ENCODE measurements at regions not wholly inside any gene's neighbourhood (a gene's known extent, or its start where the extent isn't known, plus 50 kb on each side); places are given as distances from the start of the nearest gene placed in this dataset.

GRCh38 chr6:71412559-71413140 is 124.0 kb downstream of the OGFRL1 start:
- H3K36me3 ChIP-seq, result peaks cover 0 to 22% of the 10 kb centered on the region in 2 donors
- H3K27me3 ChIP-seq, result no peaks in the 10 kb centered on the region
- intact Hi-C loops (cut with DNase I; ENCODE audit: low total_unique reads), result no loop called here
- peaks cover 73 to 78% of the 10 kb centered on the region in 2 donors for H3K4me1 ChIP-seq
- in situ Hi-C loops (cut with MboI; ENCODE audit: low sequenced_read_pairs in 4 of 4), result loop anchor here in 2 of 4 donors (25.0 kb wide), 2 partner anchors 750 to 850 kb away; partner anchors contain the start of genes SDHAF4 (in 1 of the 2) and SMAP1 (in 1 of the 2)
- peak in 1 of 2 donors; percentile 8 for TF ChIP-seq POLR2A (IDR thresholded peaks at IDR 0.05)
- TF ChIP-seq CTCF (IDR thresholded peaks at IDR 0.05 in 4 of 5, conservative IDR thresholded peaks at IDR 0.05 in 1 of 5), result no peak
- ATAC-seq (peak; percentile 97 to 98), DNase-seq (peak; percentile 72 to 82)
- H3K9me3 ChIP-seq, result no peaks in the 10 kb centered on the region
- peak overlapping the region; percentile 76 to 87 (median 84) for H3K27ac ChIP-seq
- H3K4me3 ChIP-seq, result peak overlapping the region; percentile 3 to 30 (median 14)

DNA sequence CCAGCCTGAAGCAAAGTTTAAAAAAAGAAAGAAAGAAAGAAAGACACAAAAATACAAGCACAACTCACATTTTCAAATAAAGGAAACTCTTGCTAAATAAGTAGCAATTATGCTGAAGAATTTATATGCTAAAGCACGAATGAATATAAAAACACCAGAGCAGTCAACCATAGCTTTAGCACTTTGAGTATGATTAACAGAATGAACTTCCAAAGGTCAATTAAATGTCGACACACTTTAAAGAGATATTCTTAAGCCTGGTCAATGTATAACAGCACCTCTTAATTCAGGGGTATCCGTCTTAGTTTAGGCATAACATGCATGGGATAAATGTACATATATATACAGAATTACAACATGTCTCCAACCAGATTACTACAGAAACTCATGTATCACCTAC is 125.9 kb downstream of the OGFRL1 start:
- in situ Hi-C loops (cut with MboI; ENCODE audit: low sequenced_read_pairs in 4 of 4) (loop anchor here in 2 of 4 donors (25.0 kb wide), 2 partner anchors 752 to 852 kb away; partner anchors contain the start of genes SDHAF4 (in 1 of the 2) and SMAP1 (in 1 of the 2)), intact Hi-C loops (cut with DNase I; ENCODE audit: low total_unique reads) (no loop called here)
- TF ChIP-seq CTCF (IDR thresholded peaks at IDR 0.05 in 4 of 5, conservative IDR thresholded peaks at IDR 0.05 in 1 of 5) (no peak), POLR2A (IDR thresholded peaks at IDR 0.05) (no peak)
- no peak for ATAC-seq
- Histone ChIP-seq H3K9me3 (no peaks in the 10 kb centered on the region), H3K27ac (peak overlapping the region; percentile 76 to 87 (median 84)), H3K4me3 (no peak overlapping the region), H3K27me3 (no peaks in the 10 kb centered on the region), H3K36me3 (peaks cover 0 to 22% of the 10 kb centered on the region in 2 donors), H3K4me1 (peaks cover 73 to 76% of the 10 kb centered on the region in 2 donors)
- no peak for DNase-seq

DNA sequence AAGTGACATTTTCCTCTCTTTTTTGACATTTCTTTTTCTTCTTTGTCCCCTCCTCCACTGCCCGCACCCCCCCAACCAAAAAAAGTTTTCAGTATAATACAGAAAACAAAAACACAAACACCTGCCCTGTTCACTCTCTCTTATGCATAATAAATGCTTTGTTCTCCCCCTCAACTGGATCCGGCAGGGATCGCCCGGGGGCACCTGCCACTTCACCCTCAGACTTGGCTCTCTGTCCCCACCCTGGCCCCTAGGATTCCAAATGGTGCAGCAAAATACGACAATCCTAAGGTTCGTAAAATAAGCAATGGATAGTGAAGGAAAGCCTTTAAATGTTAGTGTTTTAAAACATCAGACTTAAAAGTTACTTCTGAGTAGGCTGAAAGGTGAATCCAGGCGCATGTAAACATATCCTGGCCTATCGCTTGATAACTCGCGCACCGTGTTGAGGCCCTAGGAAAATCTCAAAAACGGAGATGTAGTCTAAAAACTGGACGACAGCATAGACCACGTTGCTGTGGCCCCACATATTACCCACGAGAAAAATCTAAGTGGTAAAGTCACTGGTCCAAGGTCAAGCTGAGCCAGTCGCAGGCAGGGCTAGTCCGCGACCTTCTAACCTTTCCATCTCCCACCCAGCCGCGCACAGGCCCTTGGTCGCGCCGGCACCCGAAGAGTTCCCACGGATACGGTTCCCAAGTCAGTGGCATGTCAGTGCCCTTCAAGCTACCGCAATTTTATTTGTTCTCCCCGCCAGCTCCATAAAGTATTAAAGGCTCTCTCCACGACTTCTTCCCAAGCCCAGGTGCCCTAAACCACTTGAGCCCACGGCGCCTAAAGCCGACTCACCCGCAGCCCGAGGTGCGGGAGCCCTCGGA is 130.8 kb downstream of the OGFRL1 start:
- H3K36me3 ChIP-seq, result peaks cover 0 to 22% of the 10 kb centered on the region in 2 donors
- H3K27ac ChIP-seq, result peak overlapping the region; percentile 96 to 98 (median 98)
- TF ChIP-seq CTCF (IDR thresholded peaks at IDR 0.05 in 4 of 5, conservative IDR thresholded peaks at IDR 0.05 in 1 of 5) (no peak), POLR2A (IDR thresholded peaks at IDR 0.05) (peak in 1 of 2 donors; percentile 33)
- intact Hi-C loops (cut with DNase I; ENCODE audit: low total_unique reads), result loop anchor here (2.0 to 5.0 kb wide), 2 partner anchors 33 to 132 kb away; partner anchors contain the start of gene OGFRL1
- DNase-seq (peak in 1 of 2 donors; percentile 24), ATAC-seq (peak; percentile 18 to 22)
- peak overlapping the region; percentile 85 to 95 (median 87) for H3K4me3 ChIP-seq
- in situ Hi-C loops (cut with MboI; ENCODE audit: low sequenced_read_pairs in 4 of 4), result loop anchor here in 2 of 4 donors (10.0 to 25.0 kb wide), 3 partner anchors 45 to 857 kb away; partner anchors contain the start of genes SDHAF4 (in 1 of the 2) and SMAP1 (in 1 of the 2)
- no peaks in the 10 kb centered on the region for H3K9me3 ChIP-seq
- H3K4me1 ChIP-seq, result peaks cover 26 to 37% of the 10 kb centered on the region in 2 donors
- no peaks in the 10 kb centered on the region for H3K27me3 ChIP-seq

- Histone ChIP-seq H3K4me1 (peaks cover 19 to 29% of the 10 kb centered on the region in 2 donors), H3K27ac (peak overlapping the region; percentile 96 to 98 (median 98)), H3K36me3 (peaks cover 0 to 19% of the 10 kb centered on the region in 2 donors), H3K9me3 (no peaks in the 10 kb centered on the region), H3K4me3 (peak overlapping the region; percentile 85 to 95 (median 87)), H3K27me3 (no peaks in the 10 kb centered on the region)
- DNase-seq (peak; percentile 55 to 71), ATAC-seq (peak; percentile 75 to 79)
- TF ChIP-seq POLR2A (IDR thresholded peaks at IDR 0.05) (no peak), CTCF (IDR thresholded peaks at IDR 0.05 in 4 of 5, conservative IDR thresholded peaks at IDR 0.05 in 1 of 5) (peak in 2 of 5 experiments; percentile 40 to 61)
- in situ Hi-C loops (cut with MboI; ENCODE audit: low sequenced_read_pairs in 4 of 4) (loop anchor here in 2 of 4 donors (10.0 to 25.0 kb wide), 3 partner anchors 45 to 858 kb away; partner anchors contain the start of genes SDHAF4 (in 1 of the 2) and SMAP1 (in 1 of the 2)), intact Hi-C loops (cut with DNase I; ENCODE audit: low total_unique reads) (loop anchor here (2.0 to 5.0 kb wide), 2 partner anchors 33 to 133 kb away; partner anchors contain the start of gene OGFRL1)
These were observed 131.6 kb downstream of the OGFRL1 start for GRCh38 chr6:71420095-71420692.
